NCI-H510A (cell line): ENCODE measurements at regions not wholly inside any gene's neighbourhood (a gene's known extent, or its start where the extent isn't known, plus 50 kb on each side); places are given as distances from the start of the nearest gene placed in this dataset.
"Not testable (repeated sequence)": the region's sequence is repeated elsewhere in the genome, so short reads cannot be mapped to it uniquely, and the experiment has no call there.

Experiments used
- DNase-seq: peaks from one replicate; lab custom pipeline; 2025; lab: John Stamatoyannopoulos, UW

- DNase-seq, result no peak
These were observed 183.3 kb downstream of the DIRAS2 start for GRCh38 chr9:90459321-90459720.

GRCh38 chr9:90460220-90460619 is 182.4 kb downstream of the DIRAS2 start:
- no peak for DNase-seq

DNA sequence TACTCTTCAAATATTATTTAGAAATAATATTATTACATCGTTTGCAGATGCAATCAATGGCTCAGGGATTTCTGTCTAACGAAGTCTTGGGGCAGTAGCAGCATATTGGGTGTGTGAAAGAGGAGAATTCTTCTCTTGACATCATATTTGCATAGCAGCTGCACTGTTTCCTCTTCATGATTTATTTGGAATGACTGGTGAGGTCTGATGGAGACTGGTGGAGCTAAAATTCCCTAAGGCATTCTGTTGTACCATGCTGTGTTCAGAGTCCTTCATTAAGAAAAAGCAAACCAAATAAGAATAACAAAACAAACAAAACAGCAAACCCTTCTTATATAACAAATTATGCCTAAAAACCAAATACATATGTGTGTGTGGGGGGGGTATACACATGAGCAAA is 177.6 kb downstream of the DIRAS2 start:
- DNase-seq, result no peak

DNA sequence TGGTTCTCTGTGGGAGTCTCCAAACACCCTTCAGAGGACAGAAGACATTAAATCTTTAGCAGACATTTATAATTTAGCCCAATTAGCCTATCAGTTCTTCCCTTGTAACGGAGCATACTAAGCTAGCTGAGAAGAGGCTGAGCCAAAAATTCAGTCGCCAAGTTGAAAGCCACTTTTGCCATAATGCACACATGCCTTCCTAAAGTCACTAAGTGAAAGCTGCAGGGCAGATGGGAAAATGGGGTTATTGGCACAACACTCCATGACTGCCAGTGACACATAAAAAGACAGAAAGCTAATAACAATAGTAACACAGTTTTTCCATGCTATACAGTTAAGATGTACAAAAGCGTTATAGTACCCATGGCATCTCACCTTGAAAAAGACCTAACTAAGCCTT is 176.2 kb downstream of the DIRAS2 start:
- no peak for DNase-seq

GRCh38 chr9:90469435-90469834 is 173.2 kb downstream of the DIRAS2 start:
- DNase-seq, result no peak

- DNase-seq, result no peak
These were observed 172.7 kb downstream of the DIRAS2 start for GRCh38 chr9:90469865-90470387.

DNA sequence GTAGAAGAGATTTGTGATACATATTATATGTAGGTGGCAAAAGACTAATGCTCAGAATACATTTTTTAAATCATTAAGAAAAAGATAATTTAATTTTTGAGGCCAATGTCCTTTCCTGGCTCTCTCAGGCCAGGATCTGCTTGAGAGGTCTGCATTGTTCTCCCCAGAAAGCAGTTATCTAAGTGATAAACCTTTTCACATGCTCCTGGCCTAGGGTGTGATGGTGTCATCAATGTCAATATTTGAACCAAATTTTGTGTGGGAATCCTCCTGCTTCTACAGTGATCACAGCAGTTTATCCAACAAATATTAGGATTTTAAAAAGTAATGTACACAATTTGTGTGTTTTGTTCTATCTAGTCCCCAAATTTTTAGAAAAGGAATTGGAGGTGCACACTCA is 166.6 kb downstream of the DIRAS2 start:
- DNase-seq, result no peak

DNA sequence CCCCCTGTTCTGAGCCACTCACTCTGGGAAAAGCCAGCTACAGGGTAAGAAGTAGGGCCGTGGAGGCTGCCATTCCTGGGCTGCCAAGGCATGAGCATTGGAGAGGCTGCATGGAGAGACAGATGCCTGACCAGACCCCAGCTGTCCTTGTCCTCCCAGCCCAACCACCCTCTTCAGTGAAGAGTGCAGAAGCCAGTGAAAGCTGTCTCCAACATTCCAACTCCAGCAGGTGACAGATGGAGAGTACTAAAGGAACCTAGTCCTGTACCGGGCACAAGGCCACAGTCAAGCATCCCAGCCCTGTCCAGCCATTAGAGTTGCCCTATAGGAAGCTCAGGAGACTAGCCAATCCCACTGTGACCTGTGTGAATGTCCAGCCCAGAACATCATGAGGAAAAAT is 165.1 kb downstream of the DIRAS2 start:
- no peak for DNase-seq

DNA sequence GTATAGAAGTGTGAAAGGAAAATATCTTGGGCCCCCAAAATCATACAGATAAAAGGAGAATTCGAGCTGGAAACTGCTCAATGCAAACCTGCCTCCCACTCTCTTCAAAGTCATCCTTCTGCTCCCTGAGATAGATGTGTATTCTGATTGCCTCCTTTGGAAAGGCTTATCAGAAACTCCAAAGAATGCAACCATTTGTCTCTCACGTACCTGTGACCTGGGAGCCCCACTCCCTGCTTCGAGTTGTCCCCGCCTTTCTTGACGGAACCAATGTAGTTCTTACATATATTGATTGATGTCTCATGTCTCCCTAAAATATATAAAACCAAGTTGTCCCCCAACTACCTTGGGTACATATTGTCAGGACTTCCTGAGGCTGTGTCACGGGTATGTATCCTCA is 163.8 kb downstream of the DIRAS2 start:
- DNase-seq, result no peak

GRCh38 chr9:90485028-90485427 is 157.6 kb downstream of the DIRAS2 start:
- no peak for DNase-seq

DNA sequence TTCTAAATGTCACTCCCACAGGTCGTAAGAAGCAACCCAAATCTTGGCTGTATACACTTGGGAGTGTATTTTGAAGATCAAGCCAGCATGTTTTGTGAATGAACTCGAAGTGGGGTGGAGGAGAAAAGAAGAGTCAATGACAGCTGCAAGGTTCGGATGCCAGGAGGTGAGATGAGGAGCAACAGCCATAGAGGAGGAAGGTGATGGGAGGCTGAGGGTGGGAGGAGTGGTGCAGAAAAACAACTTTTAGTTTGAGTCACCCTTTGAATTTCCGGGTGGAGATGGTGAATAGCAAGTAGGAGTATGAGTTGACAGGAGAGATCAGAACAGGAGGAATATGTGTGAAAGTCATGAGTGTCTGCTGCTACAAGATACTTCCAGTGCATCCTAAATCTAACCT is 153.6 kb downstream of the DIRAS2 start:
- DNase-seq, result no peak

DNA sequence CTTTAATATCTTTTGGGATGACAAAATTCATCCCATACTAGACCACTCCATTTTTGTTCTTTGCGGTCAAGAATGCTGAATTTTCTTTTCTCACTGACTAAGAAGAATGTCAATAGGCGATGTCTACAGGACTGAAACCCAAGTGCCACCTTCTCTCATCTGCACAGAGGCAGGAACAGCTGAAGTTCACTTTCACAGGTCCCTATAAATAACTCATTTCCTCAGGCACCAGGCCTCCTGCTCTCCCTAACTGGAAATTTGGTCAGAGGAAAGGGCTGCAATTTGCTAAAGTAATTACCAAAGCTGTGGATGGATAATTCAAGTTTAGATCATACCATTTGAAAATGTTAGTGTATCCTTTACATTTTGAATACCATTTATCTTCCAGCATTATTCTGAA is 142.9 kb downstream of the DIRAS2 start:
- no peak for DNase-seq

DNA sequence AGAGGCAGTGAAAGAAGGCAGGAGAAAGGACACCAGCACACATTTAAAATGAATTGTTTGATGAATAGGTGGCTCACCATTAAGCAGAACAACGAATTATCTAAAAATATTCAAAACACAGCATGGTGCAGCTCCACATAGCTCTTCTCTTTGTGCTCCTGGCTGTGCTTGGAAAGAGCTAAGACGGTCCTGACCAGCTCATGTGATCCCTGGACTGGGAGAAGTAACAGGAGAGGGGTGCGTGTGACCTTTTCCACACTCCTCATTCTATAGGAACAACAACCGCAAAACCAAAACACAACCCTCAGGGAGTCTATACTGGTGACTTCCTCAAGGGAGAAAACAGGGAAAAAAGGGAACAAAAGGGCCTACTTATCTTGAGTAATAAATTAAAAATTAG is 140.5 kb downstream of the DIRAS2 start:
- DNase-seq, result no peak

- no peak for DNase-seq
These were observed 138.1 kb downstream of the DIRAS2 start for GRCh38 chr9:90504486-90504885.

DNA sequence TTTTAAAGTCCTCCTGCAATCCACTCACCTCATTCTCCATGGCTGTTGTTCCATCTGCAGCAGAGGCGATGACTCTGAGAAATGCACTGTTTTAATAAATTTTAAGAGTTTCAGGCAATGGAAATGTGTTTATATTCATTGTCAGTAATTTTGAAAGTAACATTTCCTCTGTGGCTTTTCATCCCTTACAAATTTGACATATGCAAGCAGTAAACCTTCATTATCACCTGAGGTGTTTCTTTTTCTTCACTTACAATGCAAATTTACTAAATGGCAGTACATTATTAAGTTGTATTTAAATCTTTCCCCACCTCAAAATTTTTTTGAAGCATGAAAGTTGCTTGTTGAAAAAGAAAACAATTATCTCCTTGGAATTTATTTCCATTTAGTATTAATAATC is 136.9 kb downstream of the DIRAS2 start:
- DNase-seq, result no peak

DNA sequence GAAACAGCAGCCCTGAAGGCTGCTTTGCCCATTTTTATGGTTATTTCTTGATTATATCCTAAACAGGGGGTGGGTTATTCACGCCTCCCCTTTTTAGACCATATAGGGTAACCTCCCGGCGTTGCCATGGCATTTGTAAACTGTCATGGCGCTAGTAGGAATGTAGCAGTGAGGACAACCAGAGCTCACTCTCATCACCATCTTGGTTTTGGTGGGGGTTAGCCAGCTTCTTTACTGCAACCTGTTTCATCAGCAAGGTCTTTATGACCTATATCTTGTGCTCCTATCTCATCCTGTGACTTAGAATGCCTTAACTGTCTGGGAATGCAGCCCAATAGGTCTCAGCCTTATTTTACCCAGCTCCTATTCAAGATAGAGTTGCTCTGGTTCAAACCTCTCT is 136.2 kb downstream of the DIRAS2 start:
- not testable (repeated sequence) for DNase-seq

DNA sequence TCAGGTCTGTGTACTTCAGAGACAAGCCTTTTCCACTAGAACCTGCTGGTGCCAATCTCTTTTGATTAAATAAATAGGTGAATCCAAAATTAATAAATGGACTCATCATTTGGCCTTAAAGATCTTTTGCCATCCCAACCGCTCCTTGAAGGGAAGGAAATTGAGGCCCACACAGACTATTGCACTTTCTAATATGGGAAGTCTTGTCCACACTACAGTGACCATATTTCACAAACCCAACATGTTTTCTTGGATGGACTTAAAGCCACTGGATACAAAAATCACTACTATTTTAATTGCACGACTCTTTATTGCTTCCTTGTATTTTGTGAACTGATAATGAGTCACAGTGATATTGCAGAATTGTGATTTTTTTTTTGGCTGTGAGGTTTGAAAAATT is 135.0 kb downstream of the DIRAS2 start:
- no peak for DNase-seq

DNA sequence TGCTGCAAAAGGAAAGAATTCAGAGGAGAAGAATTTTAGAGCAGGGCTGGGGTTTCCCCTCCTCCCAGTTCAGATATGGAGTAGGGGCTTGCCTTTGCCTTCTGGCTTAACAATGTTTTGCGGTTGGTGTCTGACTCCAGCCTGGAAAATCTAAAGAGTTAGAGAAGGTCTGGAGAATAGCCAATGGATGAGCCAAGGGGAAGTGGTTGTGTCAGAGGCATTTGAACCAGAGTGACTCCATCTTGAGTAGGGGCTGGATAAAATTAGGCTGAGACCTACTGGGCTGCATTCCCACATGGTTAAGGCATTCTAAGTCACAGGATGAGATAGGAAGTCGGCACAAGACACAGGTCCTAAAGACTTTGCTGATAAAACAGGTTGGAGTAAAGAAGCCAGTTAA is 133.7 kb downstream of the DIRAS2 start:
- DNase-seq, result no peak

GRCh38 chr9:90511711-90512110 is 130.9 kb downstream of the DIRAS2 start:
- DNase-seq, result no peak

- no peak for DNase-seq
These were observed 127.7 kb downstream of the DIRAS2 start for GRCh38 chr9:90514877-90515276.

DNA sequence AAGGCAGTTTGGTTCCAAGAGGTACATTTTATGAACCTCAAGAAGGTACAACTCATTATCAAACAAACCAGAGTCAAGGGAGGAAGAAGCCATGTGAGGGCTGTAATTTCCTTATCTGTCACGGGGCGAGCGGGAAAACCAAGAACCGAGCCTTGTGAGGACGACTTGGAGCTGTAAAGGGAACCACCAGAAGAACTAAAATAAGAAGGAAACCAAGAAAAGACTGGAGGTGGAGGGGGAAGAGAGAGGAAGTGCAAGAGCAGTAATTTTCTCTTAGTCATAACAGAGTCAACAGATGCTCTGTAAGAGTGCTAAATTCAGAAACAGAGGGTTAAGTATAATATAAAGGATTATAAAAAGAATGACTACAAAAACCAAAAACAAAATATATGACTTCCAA is 127.1 kb downstream of the DIRAS2 start:
- DNase-seq, result no peak

- DNase-seq, result peak; percentile 21
These were observed 125.5 kb downstream of the DIRAS2 start for GRCh38 chr9:90517103-90517502.

- DNase-seq, result no peak
These were observed 120.6 kb downstream of the DIRAS2 start for GRCh38 chr9:90521811-90522570.

DNA sequence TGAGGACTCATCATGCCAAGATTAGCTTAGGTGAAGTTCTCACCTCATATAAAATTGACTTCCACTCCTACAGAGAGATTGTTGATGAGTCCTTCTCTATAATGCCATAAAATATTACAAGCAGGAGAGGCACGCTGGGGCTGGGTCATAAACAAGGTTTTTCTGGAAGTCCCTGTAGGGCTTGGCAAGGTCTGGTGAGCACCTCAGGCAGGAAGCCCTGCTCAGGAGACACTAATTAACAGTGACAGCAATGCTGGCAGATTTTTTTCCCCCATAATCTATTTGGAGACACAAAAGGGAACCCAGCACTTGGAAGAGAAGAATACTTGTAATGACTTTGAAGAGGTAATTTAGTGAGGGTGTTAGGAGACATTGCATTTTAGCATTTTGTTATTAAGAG is 118.7 kb downstream of the DIRAS2 start:
- no peak for DNase-seq
